ENCODE measurements at regions not wholly inside any gene's neighbourhood (a gene's known extent, or its start where the extent isn't known, plus 50 kb on each side); places are given as distances from the start of the nearest gene placed in this dataset.
A peak's percentile ranks its signal among the peaks of the same experiment; 100 is the strongest.
"Not testable (repeated sequence)": the region's sequence is repeated elsewhere in the genome, so short reads cannot be mapped to it uniquely, and the experiment has no call there.

- intact Hi-C loops (cut with DNase I): no loop called here
- no peak for DNase-seq
- no peak for ATAC-seq (ENCODE audit: poor library complexity)
Observed at GRCh38 chr7:86592185-86592584, 51.5 kb upstream of the GRM3 start.

- no peak for DNase-seq
- intact Hi-C loops (cut with DNase I): no loop called here
- no peak for ATAC-seq (ENCODE audit: poor library complexity)
Observed at GRCh38 chr7:86574006-86574405, 69.7 kb upstream of the GRM3 start.

GRCh38 chr7:86558680-86559501 is 84.8 kb upstream of the GRM3 start:
- no peak for ATAC-seq (ENCODE audit: poor library complexity)
- DNase-seq: no peak
- intact Hi-C loops (cut with DNase I): no loop called here

GRCh38 chr7:86534641-86535040 is 109.1 kb upstream of the GRM3 start:
- no peak for ATAC-seq (ENCODE audit: poor library complexity)
- no peak for DNase-seq
- intact Hi-C loops (cut with DNase I): no loop called here

- ATAC-seq (ENCODE audit: poor library complexity): no peak
- intact Hi-C loops (cut with DNase I): no loop called here
- no peak for DNase-seq
Observed at GRCh38 chr7:86504229-86504628, 139.5 kb upstream of the GRM3 start.

- intact Hi-C loops (cut with DNase I): no loop called here
- DNase-seq: no peak
- no peak for ATAC-seq (ENCODE audit: poor library complexity)
Observed at GRCh38 chr7:86499986-86500385, 143.7 kb upstream of the GRM3 start.

- ATAC-seq (ENCODE audit: poor library complexity): no peak
- intact Hi-C loops (cut with DNase I): no loop called here
Observed at GRCh38 chr7:86485827-86486226, 157.9 kb upstream of the GRM3 start.

GRCh38 chr7:86479144-86479543 is 164.6 kb upstream of the GRM3 start:
- ATAC-seq (ENCODE audit: poor library complexity) (peak; percentile 85), DNase-seq (no peak)
- intact Hi-C loops (cut with DNase I): no loop called here

More at GRCh38 chr7:86485827-86486226, 157.9 kb upstream of the GRM3 start:
- DNase-seq: no peak

GRCh38 chr7:86477343-86477935 is 166.3 kb upstream of the GRM3 start:
- no peak for DNase-seq
- intact Hi-C loops (cut with DNase I): no loop called here
- peak; percentile 60 for ATAC-seq (ENCODE audit: poor library complexity)

- no peak for DNase-seq
- intact Hi-C loops (cut with DNase I): no loop called here
- no peak for ATAC-seq (ENCODE audit: poor library complexity)
Observed at GRCh38 chr7:86470763-86471162, 172.9 kb upstream of the GRM3 start.

GRCh38 chr7:86469680-86470295 is 173.9 kb upstream of the GRM3 start:
- intact Hi-C loops (cut with DNase I): no loop called here
- ATAC-seq (ENCODE audit: poor library complexity): peak; percentile 71
- DNase-seq: peak; percentile 33

GRCh38 chr7:86454753-86455152 is 189.0 kb upstream of the GRM3 start:
- no peak for DNase-seq
- no peak for ATAC-seq (ENCODE audit: poor library complexity)
- intact Hi-C loops (cut with DNase I): no loop called here

- no peak for DNase-seq
- intact Hi-C loops (cut with DNase I): no loop called here
- no peak for ATAC-seq (ENCODE audit: poor library complexity)
Observed at GRCh38 chr7:86453454-86453853, 190.3 kb upstream of the GRM3 start.

- no peak for DNase-seq
- intact Hi-C loops (cut with DNase I): no loop called here
- no peak for ATAC-seq (ENCODE audit: poor library complexity)
Observed at GRCh38 chr7:86448856-86449255, 194.9 kb upstream of the GRM3 start.

GRCh38 chr7:86445285-86445684 is 198.4 kb upstream of the GRM3 start:
- intact Hi-C loops (cut with DNase I): no loop called here
- ATAC-seq (ENCODE audit: poor library complexity) (no peak), DNase-seq (no peak)

- ATAC-seq (ENCODE audit: poor library complexity) (no peak), DNase-seq (no peak)
- intact Hi-C loops (cut with DNase I): no loop called here
Observed at GRCh38 chr7:86444245-86444644, 199.5 kb upstream of the GRM3 start.

GRCh38 chr7:86440420-86440819 is 203.3 kb upstream of the GRM3 start:
- ATAC-seq (ENCODE audit: poor library complexity); intact Hi-C loops (cut with DNase I); DNase-seq: not testable (repeated sequence)

- ATAC-seq (ENCODE audit: poor library complexity) (no peak), DNase-seq (no peak)
- intact Hi-C loops (cut with DNase I): no loop called here
Observed at GRCh38 chr7:86437951-86438450, 205.7 kb upstream of the GRM3 start.

GRCh38 chr7:86431761-86432160 is 211.9 kb upstream of the GRM3 start:
- no peak for ATAC-seq (ENCODE audit: poor library complexity)
- no peak for DNase-seq
- intact Hi-C loops (cut with DNase I): no loop called here

GRCh38 chr7:86411814-86412213 is 231.9 kb upstream of the GRM3 start:
- no peak for ATAC-seq (ENCODE audit: poor library complexity)
- DNase-seq: no peak
- intact Hi-C loops (cut with DNase I): no loop called here
